ENCODE measurements at regions not wholly inside any gene's neighbourhood (a gene's known extent, or its start where the extent isn't known, plus 50 kb on each side); places are given as distances from the start of the nearest gene placed in this dataset.
"Not testable (repeated sequence)": the region's sequence is repeated elsewhere in the genome, so short reads cannot be mapped to it uniquely, and the experiment has no call there.

DNA sequence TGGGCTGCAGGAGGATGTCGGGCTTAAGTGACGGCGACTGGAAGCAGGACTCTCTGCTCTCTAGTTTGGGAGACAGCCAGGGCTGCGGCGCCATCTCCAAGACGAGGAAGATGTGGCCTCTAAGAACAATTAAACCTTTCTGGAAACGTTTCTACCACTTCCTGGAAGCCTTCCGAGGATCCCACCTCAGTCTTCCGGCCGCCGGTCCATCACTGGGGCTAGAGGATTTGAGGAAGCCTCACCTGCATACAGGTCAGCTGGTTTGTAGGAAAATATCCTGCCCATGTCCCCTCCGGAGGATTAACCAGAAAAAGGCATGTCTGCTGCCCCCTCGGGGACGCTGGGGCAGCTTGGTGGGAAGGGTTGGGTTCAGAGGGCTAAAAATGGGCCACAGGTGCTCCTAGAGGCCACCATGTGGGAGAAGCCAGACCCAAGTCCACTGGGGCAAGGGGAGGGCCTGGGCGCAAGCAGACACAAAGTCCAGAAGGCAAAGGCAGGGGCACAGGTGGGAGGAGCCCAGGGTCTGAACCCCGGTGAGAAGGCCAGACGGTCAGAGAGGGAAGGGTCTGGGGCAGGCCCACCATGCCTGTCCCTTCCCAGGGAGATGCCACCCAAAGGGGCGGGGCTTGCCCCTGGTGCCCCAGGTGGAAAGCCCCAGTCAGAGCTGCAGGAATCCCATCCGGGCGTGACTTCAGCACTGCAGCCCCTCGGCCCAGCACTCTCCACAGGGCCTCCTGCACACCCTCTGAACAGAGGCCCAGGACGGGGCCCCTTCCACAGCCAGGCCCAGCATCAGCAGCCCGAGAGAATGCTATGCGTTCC lies 82.2 kb upstream of the ID2 start:
- no peak for DNase-seq (ENCODE audit: low read depth)

DNA sequence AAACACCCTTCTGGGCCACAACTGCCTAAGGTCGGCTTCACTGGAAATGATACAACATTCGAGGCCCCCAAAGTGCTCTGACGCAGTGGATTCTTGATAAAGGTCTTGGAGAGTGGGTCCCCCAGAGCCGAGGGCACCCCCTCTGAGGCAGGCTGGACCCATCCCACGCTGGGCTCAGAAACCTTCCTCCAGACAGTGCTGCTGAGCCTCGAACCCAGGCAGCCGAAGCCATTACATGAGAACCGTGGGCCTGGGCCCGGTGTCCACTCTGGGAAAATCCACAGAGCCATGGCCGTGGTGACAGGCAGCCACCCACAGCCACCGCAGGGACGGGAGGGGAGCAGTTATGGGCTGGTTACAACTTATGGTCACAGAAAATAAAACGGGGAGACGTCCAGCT lies 81.4 kb upstream of the ID2 start:
- DNase-seq (ENCODE audit: low read depth), result no peak

DNA sequence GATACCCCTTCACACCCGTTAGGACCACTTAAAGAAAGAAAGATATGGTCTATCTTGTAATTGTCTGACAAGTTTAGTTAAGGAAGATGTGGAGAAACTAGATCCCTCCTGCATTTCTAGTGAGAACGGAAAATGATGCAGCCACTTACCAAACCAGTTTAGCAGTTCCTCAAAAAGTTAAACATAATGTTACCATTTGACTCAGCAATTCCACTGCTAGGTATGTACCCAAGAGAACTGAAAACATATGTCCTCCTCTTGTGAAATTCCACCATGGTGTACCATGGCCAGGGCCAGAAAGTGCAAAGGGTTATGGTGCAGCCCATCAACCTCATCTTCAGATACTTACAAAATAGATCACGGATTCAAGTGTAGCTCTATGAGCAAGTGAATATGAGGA lies 79.0 kb upstream of the ID2 start:
- no peak for DNase-seq (ENCODE audit: low read depth)

- not testable (repeated sequence) for DNase-seq (ENCODE audit: low read depth)
Measured at GRCh38 chr2:8603356-8603755, 78.5 kb upstream of the ID2 start.

- no peak for DNase-seq (ENCODE audit: low read depth)
Measured at GRCh38 chr2:8604262-8604661, 77.6 kb upstream of the ID2 start.

DNA sequence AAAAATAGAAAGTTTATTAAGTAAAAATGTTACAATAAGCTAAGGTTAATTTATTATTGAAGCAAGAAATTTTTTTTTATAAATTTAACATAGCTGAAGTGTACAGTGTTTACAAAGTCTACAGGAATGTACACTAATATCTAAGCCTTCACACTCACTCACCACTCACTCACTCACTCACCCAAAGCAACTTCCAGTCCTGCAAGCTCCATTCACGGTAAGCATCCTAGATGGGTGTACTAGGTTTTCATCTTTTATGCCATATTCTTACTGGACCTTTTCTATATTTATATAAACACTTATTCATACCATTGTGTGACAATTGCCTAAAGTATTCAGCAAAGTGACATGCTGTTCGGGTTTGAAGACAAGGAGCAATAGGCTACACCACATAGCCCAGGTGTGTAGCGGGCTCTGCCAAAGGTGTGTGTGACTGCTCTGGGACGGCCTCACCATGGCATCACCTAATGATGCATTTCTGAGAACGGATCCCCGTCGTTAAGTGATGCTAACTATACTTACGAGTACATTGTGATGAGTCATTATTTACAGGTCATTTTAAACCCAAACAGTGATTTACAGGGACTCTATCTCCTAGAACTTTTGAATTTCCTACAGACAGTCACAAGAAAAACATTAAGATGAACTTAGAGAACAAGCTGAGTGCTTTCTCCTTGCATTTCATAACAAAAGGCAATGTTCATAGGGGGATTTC lies 76.3 kb upstream of the ID2 start:
- no peak for DNase-seq (ENCODE audit: low read depth)

DNA sequence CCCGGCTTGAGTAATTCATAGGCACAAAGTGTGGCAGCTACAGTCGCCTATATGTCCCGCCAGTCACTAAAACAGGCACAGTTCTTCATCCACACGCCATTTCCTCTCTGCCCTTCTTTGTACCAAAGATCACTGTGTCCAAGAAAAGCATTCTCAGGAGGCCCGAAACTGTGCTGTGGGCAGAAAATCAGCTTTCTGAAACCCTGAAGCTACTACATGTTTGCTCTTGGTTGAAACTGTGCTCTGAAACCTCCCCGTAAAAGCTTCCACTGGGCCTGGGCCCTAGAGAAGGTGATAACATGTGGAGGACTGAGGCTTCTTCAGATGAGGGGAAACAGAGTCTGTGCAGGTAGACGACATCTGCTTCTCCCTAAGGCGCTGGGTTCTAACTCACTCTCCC lies 75.6 kb upstream of the ID2 start:
- DNase-seq (ENCODE audit: low read depth), result no peak

GRCh38 chr2:8606649-8607550 lies 75.0 kb upstream of the ID2 start:
- DNase-seq (ENCODE audit: low read depth), result no peak

GRCh38 chr2:8607606-8608005 lies 74.2 kb upstream of the ID2 start:
- no peak for DNase-seq (ENCODE audit: low read depth)

DNA sequence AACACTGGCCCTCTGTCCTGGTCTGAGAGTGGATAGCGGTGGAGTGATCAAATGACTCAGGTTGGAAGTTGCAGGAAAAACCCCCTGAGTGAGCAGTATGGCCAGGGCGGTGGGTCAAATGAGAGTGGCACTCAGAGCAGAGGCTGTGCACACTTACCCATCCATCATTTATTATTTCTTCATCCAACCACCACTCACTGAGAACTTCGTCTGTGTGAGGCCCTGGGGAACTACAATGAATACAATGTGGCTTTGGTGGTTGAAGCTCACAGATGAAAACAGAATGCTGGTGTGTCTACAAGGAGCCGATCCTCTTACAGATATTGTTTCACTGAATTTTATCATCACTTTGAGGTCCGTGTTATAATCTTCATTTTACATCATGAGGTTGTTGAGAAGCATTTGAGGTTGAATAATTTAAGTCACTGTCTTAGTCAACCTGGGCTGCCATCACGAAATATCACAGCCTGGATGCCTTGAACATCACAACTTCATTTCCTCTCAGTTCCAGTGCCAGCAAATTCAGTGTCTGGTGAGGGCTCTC lies 73.4 kb upstream of the ID2 start:
- DNase-seq (ENCODE audit: low read depth), result no peak

- peak; percentile 28 for DNase-seq (ENCODE audit: low read depth)
Measured at GRCh38 chr2:8609357-8609811, 72.5 kb upstream of the ID2 start.

DNA sequence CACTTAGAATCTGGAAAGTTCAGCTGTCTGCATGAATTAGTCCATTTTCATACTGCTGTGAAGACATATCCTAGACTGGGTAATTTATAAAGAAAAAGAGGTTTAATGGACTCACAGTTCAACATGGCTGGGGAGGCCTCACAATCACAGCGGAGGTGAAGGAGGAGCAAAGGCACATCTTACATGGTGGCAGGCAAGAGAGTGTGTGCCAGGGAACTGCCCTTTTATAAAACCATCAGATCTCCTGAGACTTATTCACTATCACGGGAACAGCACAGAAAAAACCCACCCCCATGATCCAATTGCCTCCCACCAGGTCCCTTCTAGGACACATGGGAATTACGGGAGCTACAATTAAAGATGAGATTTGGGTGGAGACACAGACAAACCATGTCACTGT lies 71.1 kb upstream of the ID2 start:
- DNase-seq (ENCODE audit: low read depth), result not testable (repeated sequence)

DNA sequence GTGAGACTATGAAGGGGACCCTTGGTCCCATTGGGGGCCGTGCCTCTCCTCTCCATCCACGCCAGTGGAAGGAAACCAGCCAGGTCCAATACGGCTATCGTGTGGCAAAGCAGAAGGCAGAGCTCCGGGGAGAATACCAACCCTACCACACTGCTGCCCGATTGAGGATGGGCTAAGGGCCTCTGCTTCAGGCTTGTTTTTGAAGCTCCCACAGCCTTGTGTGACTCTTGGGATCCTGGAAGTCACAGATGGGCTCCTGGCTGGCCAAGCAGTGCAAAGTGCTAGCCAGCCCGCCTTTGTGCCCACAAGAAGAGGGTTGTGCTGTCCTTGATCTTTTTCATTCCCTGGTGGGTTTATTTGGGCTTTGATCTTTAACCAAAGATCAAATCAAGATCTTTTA lies 70.6 kb upstream of the ID2 start:
- DNase-seq (ENCODE audit: low read depth), result no peak

DNA sequence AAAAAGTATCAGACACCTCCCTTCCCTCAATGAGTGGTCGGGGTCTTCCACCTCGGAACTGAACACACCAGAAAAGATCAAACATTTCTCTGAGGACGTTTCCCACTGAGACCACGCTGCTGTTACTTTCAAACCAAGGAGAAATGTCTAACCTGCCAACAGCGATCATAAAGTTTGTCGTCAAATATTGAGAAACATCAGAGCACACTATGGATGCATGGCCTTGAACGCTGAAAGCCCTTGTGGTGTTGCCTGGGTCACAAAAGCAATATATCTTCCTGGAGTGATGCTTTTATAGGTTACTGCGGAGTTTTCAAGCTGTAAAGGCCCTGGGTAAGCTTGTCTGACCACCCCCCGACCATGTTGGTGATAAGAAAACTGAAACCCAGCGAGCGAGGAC lies 70.2 kb upstream of the ID2 start:
- DNase-seq (ENCODE audit: low read depth), result no peak

GRCh38 chr2:8612734-8613179 lies 69.1 kb upstream of the ID2 start:
- DNase-seq (ENCODE audit: low read depth), result no peak

DNA sequence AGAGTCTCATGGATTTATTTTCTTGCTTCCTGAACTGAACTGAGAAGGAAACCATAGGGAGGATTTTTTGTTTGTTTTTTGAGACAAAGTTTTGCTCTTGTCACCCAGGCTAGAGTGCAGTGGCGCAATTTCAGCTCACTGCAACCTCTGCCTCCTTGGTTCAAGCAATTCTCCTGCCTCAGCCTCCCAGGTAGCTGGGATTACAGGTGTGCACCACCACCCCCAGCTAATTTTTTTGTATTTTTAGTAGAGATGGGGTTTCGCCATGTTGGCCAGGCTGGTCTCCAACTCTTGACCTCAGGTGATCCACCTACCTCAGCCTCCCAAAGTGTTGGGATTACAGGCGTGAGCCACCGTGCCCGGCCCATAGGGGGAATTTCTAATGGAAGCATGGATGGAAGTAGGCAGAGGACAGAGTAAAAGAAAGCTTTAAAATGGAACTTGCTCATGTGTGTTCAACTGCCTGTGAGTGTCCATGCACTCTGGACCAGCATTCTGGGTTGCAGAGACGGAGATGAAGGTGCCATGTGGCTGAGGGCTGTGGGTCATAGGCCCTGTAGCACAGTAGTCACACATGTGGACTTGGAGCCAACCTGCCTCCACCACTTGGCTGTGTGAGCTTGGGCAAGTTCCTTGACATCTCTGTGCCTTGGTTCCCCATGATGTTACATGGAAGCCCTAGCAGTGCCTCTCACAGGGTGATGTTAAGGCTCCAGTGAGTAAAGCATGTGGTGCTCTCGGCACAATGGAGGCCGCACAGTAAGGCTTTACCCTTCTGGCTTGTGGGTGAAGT lies 68.5 kb upstream of the ID2 start:
- not testable (repeated sequence) for DNase-seq (ENCODE audit: low read depth)

DNA sequence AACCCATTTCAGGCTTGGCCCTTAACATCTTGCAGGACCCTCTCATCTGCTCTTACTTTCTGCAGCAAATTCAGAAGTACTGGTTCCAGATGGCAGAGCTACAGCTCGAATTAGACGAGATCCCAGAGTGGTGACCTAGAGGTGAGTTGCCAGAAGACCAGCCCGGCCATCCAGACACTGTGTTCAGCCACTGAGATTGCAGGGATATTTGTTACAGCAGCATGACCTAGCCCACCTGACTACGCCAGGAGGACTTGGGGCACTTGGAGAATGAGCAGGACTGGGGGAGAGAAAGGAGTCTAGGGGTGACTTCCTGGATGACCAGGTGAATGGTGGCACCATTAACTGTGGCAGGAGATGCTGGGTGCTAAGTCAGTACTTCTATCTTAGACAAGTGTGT lies 67.2 kb upstream of the ID2 start:
- DNase-seq (ENCODE audit: low read depth), result no peak

- no peak for DNase-seq (ENCODE audit: low read depth)
Measured at GRCh38 chr2:8615252-8615575, 66.6 kb upstream of the ID2 start.

- DNase-seq (ENCODE audit: low read depth), result no peak
Measured at GRCh38 chr2:8615576-8616281, 66.1 kb upstream of the ID2 start.

DNA sequence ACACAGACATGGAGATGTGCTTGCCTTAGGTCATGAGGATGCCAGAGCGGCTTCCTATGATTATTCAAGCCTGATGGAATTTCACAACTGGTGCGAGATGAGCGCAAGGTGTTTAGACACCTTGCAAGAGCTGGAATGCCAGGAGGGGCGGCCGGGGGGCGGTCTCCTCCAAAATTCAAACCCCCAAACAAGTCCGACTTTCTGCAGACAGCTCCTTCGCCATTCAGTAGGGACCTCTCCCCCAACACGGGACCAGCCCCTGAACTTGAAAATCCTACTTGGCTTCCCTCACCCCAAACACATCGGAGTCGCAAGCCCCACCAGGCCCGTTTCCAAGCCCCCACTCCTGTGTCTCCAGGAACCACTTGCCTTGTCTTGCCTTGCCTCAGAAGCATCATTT lies 64.8 kb upstream of the ID2 start:
- DNase-seq (ENCODE audit: low read depth), result no peak

- DNase-seq (ENCODE audit: low read depth), result no peak
Measured at GRCh38 chr2:8617590-8617989, 64.3 kb upstream of the ID2 start.

All from RPMI7951 (cell line).